BE2C (cell line): ENCODE measurements at regions not wholly inside any gene's neighbourhood (a gene's known extent, or its start where the extent isn't known, plus 50 kb on each side); places are given as distances from the start of the nearest gene placed in this dataset.

Experiments
- DNase-seq: peaks from one replicate; pipeline ENCODE4 v3.0.0-alpha.2; 2020
- H3K27me3 ChIP-seq: fragments of 250-450 bp; sonication (Bioruptor Pico); 2 replicates; pipeline ENCODE4 v1.5.1; 2020; ENCODE audit warnings: mild to moderate bottlenecking
- H3K36me3 ChIP-seq: fragments of 250-450 bp; sonication (Bioruptor Pico); 2 replicates; pipeline ENCODE4 v1.5.1; 2020; ENCODE audit warnings: mild to moderate bottlenecking
- H3K4me1 ChIP-seq: fragments of 250-450 bp; sonication (Bioruptor Pico); 2 replicates; pipeline ENCODE4 v1.5.1; 2020
- H3K4me3 ChIP-seq: 2 replicates; pipeline ENCODE4 v1.5.1; 2011; ENCODE audit warnings: low read depth, low read length
- H3K9me3 ChIP-seq: fragments of 250-450 bp; sonication (Bioruptor Pico); 2 replicates; pipeline ENCODE4 v1.5.1; 2020
- CTCF ChIP-seq: IDR thresholded peaks from 2 replicates; pipeline ENCODE4 v1.5.1; 2012; ENCODE audit warnings: mild to moderate bottlenecking, low read depth, low read length

GRCh38 chr10:128943111-128943510, 523.9 kb upstream of the MGMT start:
- H3K4me3 ChIP-seq, result no peak overlapping the region

GRCh38 chr10:128945398-128945797, 521.6 kb upstream of the MGMT start:
- Histone ChIP-seq H3K9me3 (no peaks in the 10 kb centered on the region), H3K4me1 (no peaks in the 10 kb centered on the region), H3K27me3 (no peaks in the 10 kb centered on the region), H3K36me3 (no peaks in the 10 kb centered on the region), H3K4me3 (no peak overlapping the region)
- TF ChIP-seq CTCF, result no peak
- no peak for DNase-seq

More at GRCh38 chr10:128943111-128943510, 523.9 kb upstream of the MGMT start:
- TF ChIP-seq CTCF, result no peak
- H3K27me3 ChIP-seq, result no peaks in the 10 kb centered on the region
- DNase-seq, result no peak
- no peaks in the 10 kb centered on the region for H3K9me3 ChIP-seq
- no peaks in the 10 kb centered on the region for H3K36me3 ChIP-seq
- H3K4me1 ChIP-seq, result no peaks in the 10 kb centered on the region

DNA sequence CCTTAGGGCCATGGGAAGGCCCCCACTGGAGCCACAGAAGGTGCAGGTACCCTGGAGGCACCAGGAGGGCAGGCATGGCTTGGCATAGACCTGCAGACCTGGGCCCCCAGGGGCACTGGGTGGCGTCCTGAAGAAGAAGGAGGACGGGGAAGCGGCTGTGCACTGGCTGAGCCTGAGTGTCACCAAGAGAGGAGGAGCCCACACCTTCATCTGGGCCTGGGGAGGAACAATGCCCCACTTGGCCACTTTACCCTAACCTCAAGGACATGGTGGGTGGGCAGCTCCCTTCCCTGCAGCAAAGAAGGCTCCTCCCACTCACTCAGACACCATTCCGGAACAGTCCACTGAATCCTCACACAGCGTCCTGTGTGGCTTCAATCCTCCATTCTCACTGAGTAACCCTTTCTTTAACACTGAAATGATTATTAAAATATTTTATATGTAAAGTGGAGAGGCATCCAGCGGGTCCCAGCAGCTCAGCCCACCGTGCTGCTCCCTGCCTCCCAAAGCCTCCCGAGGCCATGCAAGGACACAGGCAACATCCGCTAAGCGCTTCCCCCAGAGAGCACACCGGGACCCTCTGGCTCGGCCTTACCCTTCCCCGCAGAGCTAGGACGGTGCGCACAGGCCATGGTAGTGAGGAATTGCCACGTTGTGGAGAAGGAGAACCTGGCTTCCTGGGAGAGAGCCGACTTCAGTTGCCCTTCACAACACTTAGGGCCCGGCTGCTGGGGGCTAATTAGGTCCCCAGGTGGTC, 516.7 kb upstream of the MGMT start:
- no peaks in the 10 kb centered on the region for H3K27me3 ChIP-seq
- H3K9me3 ChIP-seq, result no peaks in the 10 kb centered on the region
- TF ChIP-seq CTCF, result no peak
- H3K4me1 ChIP-seq, result no peaks in the 10 kb centered on the region
- no peaks in the 10 kb centered on the region for H3K36me3 ChIP-seq
- no peak for DNase-seq
- H3K4me3 ChIP-seq, result no peak overlapping the region

DNA sequence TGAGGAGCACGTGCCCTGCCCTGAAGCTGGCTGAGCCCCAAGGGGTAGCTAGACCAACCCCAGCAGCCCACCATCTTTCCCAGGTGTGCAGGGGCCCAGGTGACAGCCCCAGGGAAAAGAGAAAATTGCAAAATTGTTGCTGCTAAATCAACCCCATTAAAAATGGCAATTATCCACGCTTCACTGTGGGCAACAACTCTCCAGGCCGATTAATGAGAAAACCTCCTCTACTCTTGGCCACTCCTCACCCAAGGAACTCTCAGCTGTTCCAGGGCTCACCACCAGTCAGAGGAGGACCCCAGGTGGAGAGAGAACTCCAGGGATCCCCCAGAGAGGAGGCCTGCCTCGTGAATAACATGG, 516.1 kb upstream of the MGMT start:
- no peaks in the 10 kb centered on the region for H3K4me1 ChIP-seq
- no peaks in the 10 kb centered on the region for H3K36me3 ChIP-seq
- no peak for TF ChIP-seq CTCF
- no peak overlapping the region for H3K4me3 ChIP-seq
- no peak for DNase-seq
- no peaks in the 10 kb centered on the region for H3K9me3 ChIP-seq
- H3K27me3 ChIP-seq, result no peaks in the 10 kb centered on the region

DNA sequence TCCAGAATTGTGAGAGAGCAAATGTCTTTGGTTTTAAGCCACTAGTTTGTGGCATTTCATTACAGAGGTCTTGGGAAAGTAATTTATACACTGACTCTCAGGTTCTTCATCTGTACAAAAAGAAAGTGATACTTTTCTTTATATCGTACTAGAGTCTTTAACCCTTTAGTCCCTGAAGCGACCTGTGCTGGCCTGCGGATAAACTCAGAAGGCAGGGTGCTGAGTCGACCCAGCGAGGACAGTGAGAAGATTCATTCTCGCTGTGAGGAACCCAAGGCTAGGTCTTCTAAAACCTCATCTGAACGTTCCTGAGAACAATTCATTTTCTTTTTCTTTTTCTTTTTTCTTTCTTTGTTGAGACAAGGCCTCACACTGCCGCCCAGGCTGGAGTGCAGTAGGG, 514.2 kb upstream of the MGMT start:
- DNase-seq, result no peak
- no peak for TF ChIP-seq CTCF
- H3K4me1 ChIP-seq, result no peaks in the 10 kb centered on the region
- H3K27me3 ChIP-seq, result no peaks in the 10 kb centered on the region
- no peaks in the 10 kb centered on the region for H3K36me3 ChIP-seq
- no peaks in the 10 kb centered on the region for H3K9me3 ChIP-seq
- H3K4me3 ChIP-seq, result no peak overlapping the region

- Histone ChIP-seq H3K27me3 (no peaks in the 10 kb centered on the region), H3K9me3 (no peaks in the 10 kb centered on the region), H3K36me3 (no peaks in the 10 kb centered on the region), H3K4me1 (no peaks in the 10 kb centered on the region), H3K4me3 (no peak overlapping the region)
- no peak for TF ChIP-seq CTCF
- no peak for DNase-seq
Observed at GRCh38 chr10:128956149-128956548, 510.9 kb upstream of the MGMT start.
